ENCODE measurements at regions not wholly inside any gene's neighbourhood (a gene's known extent, or its start where the extent isn't known, plus 50 kb on each side); places are given as distances from the start of the nearest gene placed in this dataset.

DNA sequence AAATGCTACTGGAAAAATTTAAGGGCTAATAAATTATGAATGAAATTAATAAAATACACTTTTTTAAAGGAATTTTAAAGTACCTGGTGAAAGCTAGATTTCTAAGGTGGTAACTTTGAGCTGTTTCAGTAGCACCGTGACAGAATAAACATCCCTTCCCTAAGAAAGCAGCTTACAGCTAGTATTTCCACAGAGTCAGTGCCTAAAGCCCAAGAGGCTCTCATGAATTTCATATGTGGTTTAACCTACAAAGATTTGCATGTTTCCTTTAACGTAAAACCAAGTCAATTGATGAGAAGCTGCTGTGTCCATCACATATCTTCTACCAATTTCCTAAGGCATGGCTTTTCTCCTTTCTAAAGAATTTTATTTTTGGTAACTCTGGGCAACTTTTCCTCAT lies 56.8 kb downstream of the IFNG start:
- Histone ChIP-seq H3K36me3 (ENCODE audit: control insufficient read depth, insufficient read depth, low read length) (no peaks in the 10 kb centered on the region), H3K9me3 (replicated peaks; ENCODE audit: control insufficient read depth, low read depth, low read length) (no peaks in the 10 kb centered on the region), H3K27ac (ENCODE audit: low read length) (no peak overlapping the region), H3K4me3 (ENCODE audit: low read length) (no peak overlapping the region), H3K4me1 (ENCODE audit: control insufficient read depth, insufficient read depth, low read length) (no peaks in the 10 kb centered on the region), H3K27me3 (ENCODE audit: control insufficient read depth, insufficient read depth, low read length) (no peaks in the 10 kb centered on the region)
- DNase-seq: no peak
- 55% methylated on average over 2 of the region's 2 CpGs for WGBS (ENCODE audit: insufficient coverage)

DNA sequence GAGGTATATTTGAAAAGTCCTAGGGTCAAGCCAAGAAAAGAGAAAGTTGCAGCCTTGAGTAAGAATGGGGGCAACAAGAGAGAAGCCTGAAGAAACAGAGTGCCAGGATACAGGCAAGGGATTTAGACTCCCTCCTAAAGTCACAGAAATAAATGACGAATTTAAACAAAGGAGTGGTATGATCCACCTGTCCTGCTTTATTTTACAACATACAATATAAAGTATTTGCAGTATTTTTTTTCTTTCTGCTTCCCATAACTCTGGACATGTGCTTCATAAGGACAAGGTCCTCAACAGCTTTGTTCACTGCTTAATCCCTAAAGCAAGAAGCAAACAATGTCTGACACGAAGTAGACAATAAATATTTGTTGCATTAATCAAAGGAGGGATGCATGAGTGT lies 57.4 kb downstream of the IFNG start:
- no CpG with 5 or more reads among the region's 2 CpGs for WGBS (ENCODE audit: insufficient coverage)
- no peaks in the 10 kb centered on the region for H3K4me1 ChIP-seq (ENCODE audit: control insufficient read depth, insufficient read depth, low read length)

DNA sequence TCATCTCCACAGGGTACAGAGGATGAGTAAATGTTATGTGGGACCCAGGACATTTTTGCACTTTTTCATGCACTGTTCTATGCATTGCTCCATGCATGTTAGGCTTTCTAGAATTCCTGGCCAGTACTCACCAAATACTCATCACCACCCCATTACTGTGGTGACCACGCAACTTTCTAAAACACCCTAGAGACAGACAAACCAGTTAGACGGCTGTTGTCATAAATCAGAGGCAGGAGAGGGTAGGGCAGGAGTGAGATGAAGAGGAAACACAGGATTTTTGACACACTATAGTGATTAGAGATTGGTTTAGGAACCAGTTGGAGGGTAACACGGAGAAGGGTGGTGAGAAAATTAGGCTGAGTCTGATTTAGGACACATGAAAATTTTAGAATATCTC lies 59.3 kb downstream of the IFNG start:
- Histone ChIP-seq H3K27ac (ENCODE audit: low read length) (peak overlapping the region; percentile 43), H3K36me3 (ENCODE audit: control insufficient read depth, insufficient read depth, low read length) (no peaks in the 10 kb centered on the region), H3K4me1 (ENCODE audit: control insufficient read depth, insufficient read depth, low read length) (no peaks in the 10 kb centered on the region), H3K27me3 (ENCODE audit: control insufficient read depth, insufficient read depth, low read length) (no peaks in the 10 kb centered on the region), H3K4me3 (ENCODE audit: low read length) (peak overlapping the region; percentile 29), H3K9me3 (replicated peaks; ENCODE audit: control insufficient read depth, low read depth, low read length) (no peaks in the 10 kb centered on the region)
- no peak for DNase-seq
- WGBS (ENCODE audit: insufficient coverage): no CpG with 5 or more reads among the region's 3 CpGs

More for the DNA sequence above, 57.4 kb downstream of the IFNG start:
- H3K4me3 ChIP-seq (ENCODE audit: low read length): no peak overlapping the region
- H3K9me3 ChIP-seq (replicated peaks; ENCODE audit: control insufficient read depth, low read depth, low read length): no peaks in the 10 kb centered on the region
- H3K36me3 ChIP-seq (ENCODE audit: control insufficient read depth, insufficient read depth, low read length): no peaks in the 10 kb centered on the region
- no peaks in the 10 kb centered on the region for H3K27me3 ChIP-seq (ENCODE audit: control insufficient read depth, insufficient read depth, low read length)
- H3K27ac ChIP-seq (ENCODE audit: low read length): no peak overlapping the region
- no peak for DNase-seq

DNA sequence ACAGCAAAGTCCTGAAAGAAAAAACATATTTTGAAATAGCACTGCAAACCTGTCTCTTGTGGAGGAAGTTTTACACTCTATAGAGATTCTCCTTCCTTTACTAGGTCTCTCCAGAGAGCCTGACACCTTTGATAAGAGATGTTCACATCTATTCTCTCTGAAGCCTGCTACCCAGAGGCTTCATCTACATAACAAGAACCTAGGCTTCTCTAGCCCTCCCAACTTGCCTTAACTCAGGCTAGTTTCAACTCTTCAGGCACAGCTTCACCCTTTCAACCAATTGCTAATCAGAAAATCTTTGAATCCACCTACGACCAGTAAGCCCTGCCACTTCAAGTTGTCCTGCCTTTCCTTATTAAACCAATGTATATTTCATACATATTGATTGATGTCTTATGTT lies 60.6 kb downstream of the IFNG start:
- Histone ChIP-seq H3K4me1 (ENCODE audit: control insufficient read depth, insufficient read depth, low read length) (no peaks in the 10 kb centered on the region), H3K36me3 (ENCODE audit: control insufficient read depth, insufficient read depth, low read length) (no peaks in the 10 kb centered on the region), H3K27ac (ENCODE audit: low read length) (no peak overlapping the region), H3K27me3 (ENCODE audit: control insufficient read depth, insufficient read depth, low read length) (no peaks in the 10 kb centered on the region), H3K9me3 (replicated peaks; ENCODE audit: control insufficient read depth, low read depth, low read length) (no peaks in the 10 kb centered on the region), H3K4me3 (ENCODE audit: low read length) (no peak overlapping the region)
- DNase-seq: no peak
- WGBS (ENCODE audit: insufficient coverage): no CpG with 5 or more reads among the region's 1 CpG

- no peaks in the 10 kb centered on the region for H3K9me3 ChIP-seq (replicated peaks; ENCODE audit: control insufficient read depth, low read depth, low read length)
- H3K27ac ChIP-seq (ENCODE audit: low read length): no peak overlapping the region
- WGBS (ENCODE audit: insufficient coverage): no CpG with 5 or more reads among the region's 2 CpGs
- H3K36me3 ChIP-seq (ENCODE audit: control insufficient read depth, insufficient read depth, low read length): no peaks in the 10 kb centered on the region
- no peaks in the 10 kb centered on the region for H3K27me3 ChIP-seq (ENCODE audit: control insufficient read depth, insufficient read depth, low read length)
- no peak for DNase-seq
- H3K4me1 ChIP-seq (ENCODE audit: control insufficient read depth, insufficient read depth, low read length): no peaks in the 10 kb centered on the region
- H3K4me3 ChIP-seq (ENCODE audit: low read length): no peak overlapping the region
Measured at GRCh38 chr12:68097386-68097785, 62.2 kb downstream of the IFNG start.

GRCh38 chr12:68094645-68095395 lies 64.7 kb downstream of the IFNG start:
- Histone ChIP-seq H3K36me3 (ENCODE audit: control insufficient read depth, insufficient read depth, low read length) (no peaks in the 10 kb centered on the region), H3K9me3 (replicated peaks; ENCODE audit: control insufficient read depth, low read depth, low read length) (no peaks in the 10 kb centered on the region), H3K4me1 (ENCODE audit: control insufficient read depth, insufficient read depth, low read length) (no peaks in the 10 kb centered on the region), H3K27ac (ENCODE audit: low read length) (no peak overlapping the region), H3K27me3 (ENCODE audit: control insufficient read depth, insufficient read depth, low read length) (no peaks in the 10 kb centered on the region), H3K4me3 (ENCODE audit: low read length) (no peak overlapping the region)
- WGBS (ENCODE audit: insufficient coverage): 80% methylated on average over 1 of the region's 6 CpGs
- DNase-seq: no peak

GRCh38 chr12:68094195-68094594 lies 65.3 kb downstream of the IFNG start:
- no peak for DNase-seq
- no CpG with 5 or more reads among the region's 2 CpGs for WGBS (ENCODE audit: insufficient coverage)
- no peak overlapping the region for H3K4me3 ChIP-seq (ENCODE audit: low read length)

GRCh38 chr12:68092976-68093375 lies 66.6 kb downstream of the IFNG start:
- H3K27me3 ChIP-seq (ENCODE audit: control insufficient read depth, insufficient read depth, low read length): no peaks in the 10 kb centered on the region
- no peak overlapping the region for H3K27ac ChIP-seq (ENCODE audit: low read length)
- peaks cover 9% of the 10 kb centered on the region for H3K9me3 ChIP-seq (replicated peaks; ENCODE audit: control insufficient read depth, low read depth, low read length)
- WGBS (ENCODE audit: insufficient coverage): no CpG with 5 or more reads among the region's 2 CpGs
- H3K4me3 ChIP-seq (ENCODE audit: low read length): no peak overlapping the region
- no peaks in the 10 kb centered on the region for H3K36me3 ChIP-seq (ENCODE audit: control insufficient read depth, insufficient read depth, low read length)
- H3K4me1 ChIP-seq (ENCODE audit: control insufficient read depth, insufficient read depth, low read length): no peaks in the 10 kb centered on the region
- DNase-seq: no peak

More at GRCh38 chr12:68094195-68094594, 65.3 kb downstream of the IFNG start:
- Histone ChIP-seq H3K27me3 (ENCODE audit: control insufficient read depth, insufficient read depth, low read length) (no peaks in the 10 kb centered on the region), H3K4me1 (ENCODE audit: control insufficient read depth, insufficient read depth, low read length) (no peaks in the 10 kb centered on the region), H3K36me3 (ENCODE audit: control insufficient read depth, insufficient read depth, low read length) (no peaks in the 10 kb centered on the region), H3K9me3 (replicated peaks; ENCODE audit: control insufficient read depth, low read depth, low read length) (peaks cover 5% of the 10 kb centered on the region), H3K27ac (ENCODE audit: low read length) (no peak overlapping the region)

DNA sequence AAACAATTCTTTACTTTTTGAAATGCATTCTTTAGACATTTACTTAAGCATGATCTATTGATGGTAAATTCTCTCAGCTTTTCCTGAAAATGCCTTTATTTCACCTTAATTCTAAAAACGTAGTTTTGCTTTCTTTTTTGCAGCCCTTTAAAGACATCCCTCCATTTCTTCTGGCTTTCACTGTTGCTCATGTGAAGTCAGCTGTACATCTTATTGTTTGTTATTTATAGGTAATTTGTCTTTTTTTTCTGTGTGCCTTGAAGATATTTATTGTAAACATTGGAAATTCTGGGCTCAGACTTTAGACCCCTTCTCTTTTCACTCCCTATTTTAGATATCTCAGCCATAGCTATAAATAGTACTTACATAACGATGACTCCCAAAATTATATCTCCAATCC lies 70.4 kb downstream of the IFNG start:
- DNase-seq: no peak
- Histone ChIP-seq H3K36me3 (ENCODE audit: control insufficient read depth, insufficient read depth, low read length) (no peaks in the 10 kb centered on the region), H3K4me1 (ENCODE audit: control insufficient read depth, insufficient read depth, low read length) (no peaks in the 10 kb centered on the region), H3K9me3 (replicated peaks; ENCODE audit: control insufficient read depth, low read depth, low read length) (peaks cover 9% of the 10 kb centered on the region), H3K27me3 (ENCODE audit: control insufficient read depth, insufficient read depth, low read length) (no peaks in the 10 kb centered on the region), H3K27ac (ENCODE audit: low read length) (no peak overlapping the region), H3K4me3 (ENCODE audit: low read length) (no peak overlapping the region)
- WGBS (ENCODE audit: insufficient coverage): 100% methylated on average over 1 of the region's 2 CpGs

DNA sequence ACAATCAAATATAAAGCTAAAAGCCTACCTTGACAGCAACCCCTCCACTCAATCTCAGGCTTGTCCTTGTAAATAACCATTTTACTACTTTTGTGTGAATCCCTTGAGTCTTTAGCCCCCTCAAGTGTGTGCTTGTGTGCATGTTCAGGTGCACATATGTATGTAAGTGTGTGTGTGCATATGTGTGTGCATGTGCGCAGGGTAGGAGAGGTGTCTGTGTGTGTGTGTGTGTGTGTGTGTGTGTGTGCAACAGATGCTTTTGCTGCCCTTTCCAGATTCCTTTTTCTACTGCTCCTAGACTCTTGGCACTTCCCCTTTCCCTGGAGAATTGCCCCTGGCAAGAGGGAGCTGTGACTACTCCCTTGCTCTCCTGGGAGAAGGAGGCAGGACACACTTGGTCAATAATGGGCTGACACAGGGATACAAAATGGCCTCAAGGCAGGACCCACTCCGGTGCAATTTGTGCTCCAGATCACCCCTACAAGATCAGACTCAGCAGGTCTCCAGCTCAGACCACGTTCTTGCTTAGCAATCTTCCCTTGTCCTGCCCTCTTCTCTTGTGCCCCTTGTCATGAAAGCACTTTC lies 73.4 kb downstream of the IFNG start:
- 28% methylated on average over 2 of the region's 3 CpGs for WGBS (ENCODE audit: insufficient coverage)
- H3K27me3 ChIP-seq (ENCODE audit: control insufficient read depth, insufficient read depth, low read length): no peaks in the 10 kb centered on the region
- no peak for DNase-seq
- no peak overlapping the region for H3K4me3 ChIP-seq (ENCODE audit: low read length)
- no peaks in the 10 kb centered on the region for H3K36me3 ChIP-seq (ENCODE audit: control insufficient read depth, insufficient read depth, low read length)
- H3K27ac ChIP-seq (ENCODE audit: low read length): no peak overlapping the region
- peaks cover 13% of the 10 kb centered on the region for H3K9me3 ChIP-seq (replicated peaks; ENCODE audit: control insufficient read depth, low read depth, low read length)
- H3K4me1 ChIP-seq (ENCODE audit: control insufficient read depth, insufficient read depth, low read length): no peaks in the 10 kb centered on the region
